Endothelial cell of umbilical vein (primary cell): ENCODE measurements at regions not wholly inside any gene's neighbourhood (a gene's known extent, or its start where the extent isn't known, plus 50 kb on each side); places are given as distances from the start of the nearest gene placed in this dataset.

Experiments
- CTCF ChIP-seq, 2 donors: IDR thresholded peaks; 1 replicate in 1 of 2; 2 replicates in 1 of 2; pipeline ENCODE4 v1.5.1; 2011; ENCODE audit warnings: low read length in 2 of 2, mild to moderate bottlenecking in 2 of 2, moderate library complexity in 2 of 2, control low read depth in 1 of 2, inconsistent platforms in 1 of 2, low read depth in 1 of 2; ENCODE audit not compliant: insufficient read depth in 1 of 2; ENCODE audit errors: extremely low read depth in 1 of 2
- EZH2 ChIP-seq: IDR thresholded peaks from 2 replicates; pipeline ENCODE4 v1.6.1; 2012; ENCODE audit warnings: borderline replicate concordance, low read depth, mild to moderate bottlenecking, moderate library complexity, low read length, inconsistent platforms; ENCODE audit not compliant: severe bottlenecking

- TF ChIP-seq CTCF (IDR thresholded peaks at IDR 0.05; ENCODE audit: extremely low read depth in 1 of 2, insufficient read depth in 1 of 2, low read depth in 1 of 2, low read length in 2 of 2) (no peak), EZH2 (no peak)
Observed at GRCh38 chr6:151682922-151683321, 124.6 kb upstream of the ESR1 start.
